CD4-positive, alpha-beta T cell treated with Interleukin-1 beta for 1 hour (primary cell): ENCODE measurements at regions not wholly inside any gene's neighbourhood (a gene's known extent, or its start where the extent isn't known, plus 50 kb on each side); places are given as distances from the start of the nearest gene placed in this dataset.
"Not testable (repeated sequence)": the region's sequence is repeated elsewhere in the genome, so short reads cannot be mapped to it uniquely, and the experiment has no call there.

Source experiments
- DNase-seq, 2 donors: peaks; one replicate each; pipeline ENCODE4 v3.0.0-alpha.2; 2020 to 2022

DNA sequence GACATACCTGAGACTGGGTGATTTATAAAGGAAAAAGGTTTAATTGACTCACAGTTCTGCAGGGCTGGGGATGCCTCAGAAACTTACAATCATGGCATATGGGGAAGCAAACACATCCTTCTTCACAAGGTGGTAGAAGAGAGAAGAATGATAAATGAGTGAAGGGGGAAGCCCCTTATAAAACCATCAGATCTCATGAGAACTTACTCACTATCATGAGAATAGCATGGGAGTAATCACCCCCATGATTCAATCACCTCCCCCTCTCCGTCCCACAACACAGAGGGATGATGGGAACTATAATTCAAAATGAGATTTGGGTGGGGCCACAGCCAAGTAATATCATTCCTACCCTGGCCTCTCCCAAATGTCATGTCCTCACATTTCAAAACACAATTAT, 1206.0 kb upstream of the CELF4 start:
- not testable (repeated sequence) for DNase-seq

GRCh38 chr18:38768504-38768903, 1202.9 kb upstream of the CELF4 start:
- no peak for DNase-seq

- no peak for DNase-seq
Measured at GRCh38 chr18:38759457-38759856, 1193.9 kb upstream of the CELF4 start.

DNA sequence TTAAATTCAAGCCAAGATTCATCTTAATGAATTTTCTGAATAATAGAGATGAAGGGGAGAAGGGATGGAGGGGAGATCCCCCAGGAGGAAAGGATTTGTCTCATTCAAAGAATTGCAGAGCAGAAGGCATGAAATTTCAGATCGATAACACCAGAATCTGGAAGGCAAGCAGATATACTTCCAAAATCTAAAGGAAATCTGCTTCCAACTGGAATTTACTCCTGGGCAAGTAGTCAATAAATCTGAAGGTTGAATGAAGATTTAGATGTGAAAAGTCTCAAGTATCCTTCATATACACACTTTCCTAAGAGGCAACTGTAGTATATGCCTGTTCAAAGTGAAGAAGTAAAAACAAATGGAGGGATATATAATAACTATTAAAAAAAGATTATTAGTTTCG, 1190.8 kb upstream of the CELF4 start:
- no peak for DNase-seq

DNA sequence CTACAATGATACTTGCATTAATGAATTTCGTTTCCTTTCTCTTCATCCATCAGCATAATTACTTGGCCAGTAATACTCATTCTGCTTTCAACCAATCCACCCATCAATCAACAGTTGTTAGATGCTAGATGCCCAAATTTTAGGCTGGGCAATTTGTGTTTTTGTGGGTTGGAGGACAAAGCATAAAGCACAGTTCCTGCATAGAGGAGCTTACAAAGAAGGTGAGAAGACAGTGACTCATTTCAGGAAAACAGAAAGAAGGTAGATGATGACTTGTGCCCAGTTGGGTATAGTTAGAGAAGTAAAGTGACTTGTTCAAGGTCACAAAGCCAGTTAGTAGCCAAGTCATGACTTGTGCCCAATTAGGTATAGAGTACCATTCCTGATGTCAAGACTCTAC, 1186.8 kb upstream of the CELF4 start:
- no peak for DNase-seq

DNA sequence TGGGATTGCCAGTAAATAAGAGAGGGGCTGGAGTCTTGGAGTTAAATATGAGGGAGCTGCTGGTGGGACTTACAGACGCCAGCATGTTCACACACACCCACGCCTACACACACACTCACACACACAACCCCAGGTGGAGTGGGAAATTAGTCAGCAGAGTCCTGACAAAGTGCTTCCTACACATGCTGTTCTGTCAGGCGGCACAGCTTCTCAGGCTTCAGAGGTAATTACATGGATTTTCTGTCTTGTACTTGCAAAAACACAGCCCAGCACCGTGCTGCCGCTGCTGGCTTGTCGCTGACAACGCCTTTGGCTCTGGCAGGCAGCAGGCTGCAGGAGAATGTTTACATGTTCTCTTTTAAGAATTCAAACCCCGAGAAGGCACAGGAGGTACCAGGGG, 1186.3 kb upstream of the CELF4 start:
- no peak for DNase-seq

GRCh38 chr18:38751211-38751610, 1185.6 kb upstream of the CELF4 start:
- DNase-seq = no peak

- DNase-seq = no peak
Measured at GRCh38 chr18:38750751-38751150, 1185.2 kb upstream of the CELF4 start.

- DNase-seq = no peak
Measured at GRCh38 chr18:38747153-38747552, 1181.6 kb upstream of the CELF4 start.

DNA sequence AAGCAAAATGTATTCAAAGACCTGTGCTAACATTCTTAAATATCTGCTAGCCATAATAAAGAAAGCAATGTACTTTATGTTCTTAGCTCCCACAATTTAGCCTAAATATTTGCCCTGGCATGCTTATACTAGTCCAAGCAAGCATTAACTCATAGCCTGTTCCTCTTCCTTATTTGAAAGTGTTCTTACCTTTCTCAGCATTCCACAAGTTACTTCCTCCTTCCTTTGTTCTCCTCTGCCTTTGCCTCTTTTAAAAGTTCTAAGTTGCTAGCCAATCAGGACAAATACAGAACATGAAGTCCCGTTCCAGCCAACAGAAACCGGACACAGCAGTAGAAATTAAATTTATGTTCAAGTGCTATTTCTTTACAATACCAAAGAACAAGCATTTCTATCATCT, 1154.6 kb upstream of the CELF4 start:
- DNase-seq = not testable (repeated sequence)

GRCh38 chr18:38718365-38718901, 1152.8 kb upstream of the CELF4 start:
- DNase-seq = no peak

DNA sequence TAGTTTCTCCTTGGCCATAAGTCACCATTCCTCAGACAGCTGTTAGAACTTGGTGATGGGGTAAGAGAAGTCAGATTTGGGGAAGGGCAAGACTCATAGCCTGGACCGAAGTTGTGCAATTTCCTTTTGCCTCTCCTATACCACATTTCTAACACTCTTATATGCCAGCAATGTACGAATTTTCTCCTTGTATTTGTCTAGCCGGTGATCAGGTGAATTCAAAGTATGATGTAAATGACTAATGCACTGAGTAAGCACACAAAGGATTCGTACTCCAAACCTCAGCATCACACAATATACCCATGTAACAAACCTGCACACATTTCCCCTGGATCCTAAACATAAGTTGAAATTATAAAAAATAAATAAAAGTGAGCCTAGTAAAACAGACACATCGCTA, 1143.5 kb upstream of the CELF4 start:
- DNase-seq = no peak

DNA sequence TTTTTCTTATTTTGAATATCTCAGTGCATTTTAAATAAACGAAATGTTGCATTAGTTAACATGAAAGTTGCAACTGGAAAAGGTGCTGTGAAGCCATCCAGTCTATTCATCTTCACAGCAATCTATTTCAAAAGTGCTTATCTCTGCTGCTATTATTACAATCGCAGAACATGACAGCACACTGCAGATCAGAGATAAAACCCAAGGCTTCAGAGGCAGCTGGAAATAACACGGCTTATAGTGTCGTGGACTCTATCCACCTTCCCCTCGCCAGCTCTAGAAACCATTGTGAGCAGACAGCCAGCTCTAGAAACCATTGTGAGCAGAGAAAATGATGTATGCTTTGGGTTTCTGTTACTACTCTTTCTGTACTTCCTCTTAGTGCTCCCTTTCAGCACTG, 1140.8 kb upstream of the CELF4 start:
- no peak for DNase-seq

- no peak for DNase-seq
Measured at GRCh38 chr18:38698088-38698487, 1132.5 kb upstream of the CELF4 start.

- DNase-seq = no peak
Measured at GRCh38 chr18:38695559-38696280, 1130.1 kb upstream of the CELF4 start.

DNA sequence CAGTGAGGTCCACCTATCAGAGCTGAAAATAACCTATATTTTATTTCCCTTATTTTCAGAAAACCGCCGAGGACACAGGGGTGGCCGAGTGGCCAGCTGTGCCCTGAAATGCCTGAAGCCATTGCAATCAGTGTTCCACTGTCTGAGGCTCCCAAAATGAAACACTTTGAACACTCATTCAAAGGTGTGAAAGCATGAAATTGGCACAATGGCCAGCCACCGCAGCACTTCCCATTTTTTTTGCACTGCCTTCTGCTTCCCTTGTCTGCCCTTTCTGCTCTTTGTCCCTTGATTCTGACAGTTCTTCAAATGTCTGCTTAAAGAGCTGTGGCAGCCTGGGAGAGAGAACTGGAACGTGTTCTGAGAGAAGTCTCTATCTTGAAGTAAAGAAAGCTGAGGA, 1127.5 kb upstream of the CELF4 start:
- no peak for DNase-seq

DNA sequence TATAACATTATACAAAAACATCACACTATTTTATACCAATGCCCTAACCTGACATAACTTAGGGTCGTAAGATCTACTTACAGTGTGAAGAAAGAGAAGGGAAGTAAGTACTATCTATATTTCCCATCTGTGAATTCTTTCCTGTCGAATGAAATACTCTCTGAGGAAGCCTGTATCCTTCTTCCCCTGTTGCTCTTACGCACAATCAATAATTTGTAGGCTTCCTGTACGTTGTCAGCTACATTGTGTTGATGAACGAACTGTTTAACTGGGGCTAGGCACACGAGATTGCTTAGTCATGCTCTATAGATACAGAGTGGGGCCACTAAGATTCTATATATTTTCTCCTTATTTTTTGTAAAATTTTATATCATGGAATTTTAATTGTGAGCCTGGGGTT, 1125.0 kb upstream of the CELF4 start:
- no peak for DNase-seq

DNA sequence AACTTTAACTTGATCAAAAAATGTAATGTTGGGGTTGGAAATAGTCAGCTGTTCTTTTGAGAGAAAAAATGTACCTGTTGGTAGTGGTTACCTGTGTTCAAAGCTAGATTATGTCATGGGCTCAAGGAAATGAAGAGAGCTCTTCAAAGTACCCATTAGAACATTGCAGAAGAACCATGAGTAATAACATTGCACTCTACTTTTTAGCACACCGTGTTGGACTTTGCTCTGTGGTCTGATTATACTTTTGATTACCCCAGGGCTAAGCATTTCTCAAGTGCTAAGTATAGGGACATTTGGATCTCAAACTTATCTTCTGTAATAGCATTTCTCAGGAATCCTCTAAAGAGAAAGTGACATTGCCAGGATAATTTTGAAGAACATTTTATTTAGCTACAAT, 1122.8 kb upstream of the CELF4 start:
- DNase-seq = no peak

DNA sequence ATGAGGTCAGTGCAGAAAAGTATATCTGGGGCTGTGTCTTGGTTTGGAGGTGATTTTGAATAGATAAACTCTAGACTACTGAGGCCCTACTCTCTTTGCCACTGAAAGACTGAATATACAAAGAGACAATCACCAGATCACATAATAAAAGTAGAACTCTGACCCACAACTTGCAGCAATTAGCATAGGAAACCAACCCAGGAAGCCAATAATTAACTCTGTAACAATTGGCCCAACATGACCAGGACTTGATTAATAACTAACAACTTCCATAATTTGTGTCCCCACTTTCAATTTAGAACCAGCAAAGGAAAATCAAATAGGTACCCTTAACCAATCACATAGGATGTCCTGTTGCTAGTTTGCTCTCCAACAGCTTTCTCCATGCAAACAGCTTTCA, 1104.9 kb upstream of the CELF4 start:
- no peak for DNase-seq

- DNase-seq = no peak
Measured at GRCh38 chr18:38664929-38665328, 1099.3 kb upstream of the CELF4 start.

GRCh38 chr18:38663682-38664081, 1098.1 kb upstream of the CELF4 start:
- DNase-seq = no peak

DNA sequence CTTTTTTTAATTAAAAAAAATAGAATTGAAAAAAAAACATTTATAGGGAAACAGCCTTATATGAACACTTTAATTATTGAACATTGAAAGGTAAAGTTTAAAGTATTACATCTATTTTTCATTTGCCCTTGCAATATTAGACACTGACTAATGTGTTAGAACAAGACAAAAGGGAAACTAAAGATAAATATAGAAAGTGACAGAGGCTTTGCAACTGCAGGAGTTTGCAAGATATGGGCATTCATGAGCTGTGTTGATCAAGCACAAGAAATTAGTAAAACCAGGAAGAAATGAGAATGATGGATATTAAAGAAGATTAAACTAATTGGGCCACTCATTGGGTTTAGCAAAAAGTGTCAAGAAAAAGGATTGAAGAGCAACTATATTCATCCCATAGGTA, 1097.7 kb upstream of the CELF4 start:
- DNase-seq = no peak

DNA sequence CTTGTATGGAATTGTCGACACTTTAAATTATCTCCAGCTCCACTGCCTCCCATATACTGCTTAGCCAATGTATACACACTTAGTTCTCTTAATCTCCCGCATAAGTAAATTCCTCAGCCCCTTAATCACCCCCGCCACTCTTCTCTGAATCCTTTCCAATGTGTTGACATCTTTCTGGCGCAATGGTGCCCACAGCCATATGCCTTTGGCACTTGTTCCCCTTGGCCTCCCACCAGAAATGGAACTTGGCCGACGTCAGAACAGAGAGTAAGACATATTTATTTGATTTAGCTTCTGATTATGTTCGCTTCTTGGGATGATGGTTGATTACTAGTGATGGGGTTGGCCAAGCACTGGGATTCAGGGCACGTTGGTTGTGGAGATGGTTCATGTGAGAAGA, 1089.3 kb upstream of the CELF4 start:
- no peak for DNase-seq

- DNase-seq = no peak
Measured at GRCh38 chr18:38651736-38652135, 1086.1 kb upstream of the CELF4 start.

GRCh38 chr18:38648179-38648578, 1082.6 kb upstream of the CELF4 start:
- DNase-seq = no peak
